ENCODE measurements at regions not wholly inside any gene's neighbourhood (a gene's known extent, or its start where the extent isn't known, plus 50 kb on each side); places are given as distances from the start of the nearest gene placed in this dataset.

- no peaks in the 10 kb centered on the region for H3K4me1 ChIP-seq (ENCODE audit: low read length)
- no peaks in the 10 kb centered on the region for H4K20me1 ChIP-seq (ENCODE audit: insufficient read depth, low read depth, low read length)
- H3K27me3 ChIP-seq (ENCODE audit: low read length) = no peaks in the 10 kb centered on the region
- H3K4me3 ChIP-seq (ENCODE audit: low read length) = no peak overlapping the region
- no peak overlapping the region for H2AFZ ChIP-seq (ENCODE audit: low read length)
- no peak overlapping the region for H3K27ac ChIP-seq (ENCODE audit: low read length)
- H3K79me2 ChIP-seq (ENCODE audit: low read length) = no peaks in the 10 kb centered on the region
- no peak for DNase-seq
- H3K36me3 ChIP-seq (ENCODE audit: insufficient read depth, low read length) = no peaks in the 10 kb centered on the region
- no peaks in the 10 kb centered on the region for H3K9me2 ChIP-seq (replicated peaks; ENCODE audit: insufficient read depth, low read length)
- no peak overlapping the region for H3K4me2 ChIP-seq (ENCODE audit: low read depth, low read length, poor library complexity, severe bottlenecking)
- H3K9me3 ChIP-seq (ENCODE audit: low read length) = no peaks in the 10 kb centered on the region
- no peak overlapping the region for H3K9ac ChIP-seq (ENCODE audit: low read length)
Measured at GRCh38 chr3:30141178-30141581, 465.2 kb upstream of the TGFBR2 start.

GRCh38 chr3:30141927-30142326 is 464.5 kb upstream of the TGFBR2 start:
- no peak overlapping the region for H2AFZ ChIP-seq (ENCODE audit: low read length)
- no peaks in the 10 kb centered on the region for H4K20me1 ChIP-seq (ENCODE audit: insufficient read depth, low read depth, low read length)
- H3K4me3 ChIP-seq (ENCODE audit: low read length) = no peak overlapping the region
- no peaks in the 10 kb centered on the region for H3K79me2 ChIP-seq (ENCODE audit: low read length)
- H3K4me1 ChIP-seq (ENCODE audit: low read length) = no peaks in the 10 kb centered on the region
- H3K36me3 ChIP-seq (ENCODE audit: insufficient read depth, low read length) = no peaks in the 10 kb centered on the region
- no peaks in the 10 kb centered on the region for H3K27me3 ChIP-seq (ENCODE audit: low read length)
- no peak overlapping the region for H3K9ac ChIP-seq (ENCODE audit: low read length)
- DNase-seq = no peak
- H3K4me2 ChIP-seq (ENCODE audit: low read depth, low read length, poor library complexity, severe bottlenecking) = no peak overlapping the region
- H3K9me3 ChIP-seq (ENCODE audit: low read length) = no peaks in the 10 kb centered on the region
- H3K27ac ChIP-seq (ENCODE audit: low read length) = no peak overlapping the region
- no peaks in the 10 kb centered on the region for H3K9me2 ChIP-seq (replicated peaks; ENCODE audit: insufficient read depth, low read length)

- Histone ChIP-seq H3K4me3 (ENCODE audit: low read length) (no peak overlapping the region), H3K79me2 (ENCODE audit: low read length) (no peaks in the 10 kb centered on the region), H3K36me3 (ENCODE audit: insufficient read depth, low read length) (no peaks in the 10 kb centered on the region), H3K27me3 (ENCODE audit: low read length) (no peaks in the 10 kb centered on the region), H4K20me1 (ENCODE audit: insufficient read depth, low read depth, low read length) (no peaks in the 10 kb centered on the region), H3K27ac (ENCODE audit: low read length) (no peak overlapping the region), H3K4me1 (ENCODE audit: low read length) (no peaks in the 10 kb centered on the region), H3K9me3 (ENCODE audit: low read length) (no peaks in the 10 kb centered on the region), H3K9me2 (replicated peaks; ENCODE audit: insufficient read depth, low read length) (no peaks in the 10 kb centered on the region; the same call in 1 of the 2 replicates), H2AFZ (ENCODE audit: low read length) (no peak overlapping the region), H3K9ac (ENCODE audit: low read length) (no peak overlapping the region), H3K4me2 (ENCODE audit: low read depth, low read length, poor library complexity, severe bottlenecking) (no peak overlapping the region)
- DNase-seq = no peak
Measured at GRCh38 chr3:30142946-30143345, 463.5 kb upstream of the TGFBR2 start.

- Histone ChIP-seq H3K9me3 (ENCODE audit: low read length) (no peaks in the 10 kb centered on the region), H3K27ac (ENCODE audit: low read length) (no peak overlapping the region), H4K20me1 (ENCODE audit: insufficient read depth, low read depth, low read length) (no peaks in the 10 kb centered on the region), H2AFZ (ENCODE audit: low read length) (no peak overlapping the region), H3K9me2 (replicated peaks; ENCODE audit: insufficient read depth, low read length) (no peaks in the 10 kb centered on the region; the same call in 1 of the 2 replicates), H3K27me3 (ENCODE audit: low read length) (no peaks in the 10 kb centered on the region), H3K79me2 (ENCODE audit: low read length) (no peaks in the 10 kb centered on the region), H3K4me2 (ENCODE audit: low read depth, low read length, poor library complexity, severe bottlenecking) (no peak overlapping the region), H3K9ac (ENCODE audit: low read length) (no peak overlapping the region), H3K4me1 (ENCODE audit: low read length) (no peaks in the 10 kb centered on the region), H3K4me3 (ENCODE audit: low read length) (no peak overlapping the region), H3K36me3 (ENCODE audit: insufficient read depth, low read length) (no peaks in the 10 kb centered on the region)
- DNase-seq = no peak
Measured at GRCh38 chr3:30145281-30145680, 461.1 kb upstream of the TGFBR2 start.

- Histone ChIP-seq H2AFZ (ENCODE audit: low read length) (no peak overlapping the region), H3K79me2 (ENCODE audit: low read length) (no peaks in the 10 kb centered on the region), H3K4me1 (ENCODE audit: low read length) (no peaks in the 10 kb centered on the region), H3K9me3 (ENCODE audit: low read length) (no peaks in the 10 kb centered on the region), H3K9ac (ENCODE audit: low read length) (no peak overlapping the region), H3K4me3 (ENCODE audit: low read length) (no peak overlapping the region), H4K20me1 (ENCODE audit: insufficient read depth, low read depth, low read length) (no peaks in the 10 kb centered on the region), H3K27ac (ENCODE audit: low read length) (no peak overlapping the region), H3K36me3 (ENCODE audit: insufficient read depth, low read length) (no peaks in the 10 kb centered on the region), H3K4me2 (ENCODE audit: low read depth, low read length, poor library complexity, severe bottlenecking) (no peak overlapping the region), H3K9me2 (replicated peaks; ENCODE audit: insufficient read depth, low read length) (no peaks in the 10 kb centered on the region; the same call in 1 of the 2 replicates), H3K27me3 (ENCODE audit: low read length) (no peaks in the 10 kb centered on the region)
- no peak for DNase-seq
Measured at GRCh38 chr3:30146978-30147377, 459.4 kb upstream of the TGFBR2 start.

- Histone ChIP-seq H3K79me2 (ENCODE audit: low read length) (no peaks in the 10 kb centered on the region), H3K27ac (ENCODE audit: low read length) (no peak overlapping the region), H3K9me2 (replicated peaks; ENCODE audit: insufficient read depth, low read length) (no peaks in the 10 kb centered on the region), H2AFZ (ENCODE audit: low read length) (no peak overlapping the region), H3K36me3 (ENCODE audit: insufficient read depth, low read length) (no peaks in the 10 kb centered on the region), H3K4me3 (ENCODE audit: low read length) (no peak overlapping the region), H3K9me3 (ENCODE audit: low read length) (no peaks in the 10 kb centered on the region; the same call in 1 of the 2 replicates), H4K20me1 (ENCODE audit: insufficient read depth, low read depth, low read length) (no peaks in the 10 kb centered on the region), H3K27me3 (ENCODE audit: low read length) (no peaks in the 10 kb centered on the region), H3K4me2 (ENCODE audit: low read depth, low read length, poor library complexity, severe bottlenecking) (no peak overlapping the region), H3K9ac (ENCODE audit: low read length) (no peak overlapping the region), H3K4me1 (ENCODE audit: low read length) (no peaks in the 10 kb centered on the region)
- DNase-seq = no peak
Measured at GRCh38 chr3:30154853-30155252, 451.5 kb upstream of the TGFBR2 start.

GRCh38 chr3:30155755-30156154 is 450.6 kb upstream of the TGFBR2 start:
- Histone ChIP-seq H4K20me1 (ENCODE audit: insufficient read depth, low read depth, low read length) (no peaks in the 10 kb centered on the region), H3K79me2 (ENCODE audit: low read length) (no peaks in the 10 kb centered on the region), H3K9me2 (replicated peaks; ENCODE audit: insufficient read depth, low read length) (no peaks in the 10 kb centered on the region), H3K9ac (ENCODE audit: low read length) (no peak overlapping the region), H3K36me3 (ENCODE audit: insufficient read depth, low read length) (no peaks in the 10 kb centered on the region), H3K4me1 (ENCODE audit: low read length) (no peaks in the 10 kb centered on the region), H3K4me3 (ENCODE audit: low read length) (no peak overlapping the region), H3K27me3 (ENCODE audit: low read length) (no peaks in the 10 kb centered on the region), H3K27ac (ENCODE audit: low read length) (no peak overlapping the region), H3K4me2 (ENCODE audit: low read depth, low read length, poor library complexity, severe bottlenecking) (no peak overlapping the region), H3K9me3 (ENCODE audit: low read length) (no peaks in the 10 kb centered on the region; the same call in 1 of the 2 replicates), H2AFZ (ENCODE audit: low read length) (no peak overlapping the region)
- no peak for DNase-seq

GRCh38 chr3:30156586-30157498 is 449.6 kb upstream of the TGFBR2 start:
- Histone ChIP-seq H3K36me3 (ENCODE audit: insufficient read depth, low read length) (no peaks in the 10 kb centered on the region), H3K4me3 (ENCODE audit: low read length) (no peak overlapping the region), H3K9ac (ENCODE audit: low read length) (no peak overlapping the region), H3K9me3 (ENCODE audit: low read length) (no peaks in the 10 kb centered on the region; the same call in 1 of the 2 replicates), H3K27ac (ENCODE audit: low read length) (no peak overlapping the region), H3K79me2 (ENCODE audit: low read length) (no peaks in the 10 kb centered on the region), H3K4me2 (ENCODE audit: low read depth, low read length, poor library complexity, severe bottlenecking) (no peak overlapping the region), H2AFZ (ENCODE audit: low read length) (no peak overlapping the region), H3K4me1 (ENCODE audit: low read length) (no peaks in the 10 kb centered on the region), H3K9me2 (replicated peaks; ENCODE audit: insufficient read depth, low read length) (no peaks in the 10 kb centered on the region), H3K27me3 (ENCODE audit: low read length) (no peaks in the 10 kb centered on the region), H4K20me1 (ENCODE audit: insufficient read depth, low read depth, low read length) (no peaks in the 10 kb centered on the region)
- no peak for DNase-seq
